OCI-LY7 (cell line): ENCODE measurements at regions not wholly inside any gene's neighbourhood (a gene's known extent, or its start where the extent isn't known, plus 50 kb on each side); places are given as distances from the start of the nearest gene placed in this dataset.
A peak's percentile ranks its signal among the peaks of the same experiment; 100 is the strongest.

Source experiments
- BruUV-seq: library from RNA; stranded (reverse); fragments of 400-500 nt; replicated peaks from 2 replicates; lab custom pipeline; 2021; lab: Mats Ljungman, UMichigan
- CTCF ChIA-PET: fragments of 300-600 bp; sonication (Branson Sonifier 250); formaldehyde crosslinking; loops from one replicate; lab custom pipeline; 2022; ENCODE audit warnings: antibody characterized with exemption; ENCODE audit not compliant: unreplicated experiment; lab: Charles Lee
- POLR2A ChIA-PET: fragments of 300-600 bp; sonication (Branson Sonifier 250); formaldehyde crosslinking; loops from one replicate; lab custom pipeline; 2022; ENCODE audit warnings: antibody characterized with exemption; lab: Charles Lee
- DNase-seq: peaks from one replicate; pipeline ENCODE4 v3.0.0-alpha.2; 2015; ENCODE audit warnings: low spot score
- H2AFZ ChIP-seq: fragments of 200-600 bp; sonication (generic), shearing (Covaris generic); 2 replicates; pipeline ENCODE4 v1.6.1; 2014; ENCODE audit warnings: mild to moderate bottlenecking, antibody characterized with exemption, low read length, moderate library complexity
- H3K27ac ChIP-seq: fragments of 200-600 bp; sonication (generic); 2 replicates; pipeline ENCODE4 v1.5.1; 2014; ENCODE audit warnings: mixed run types, low read depth, mild to moderate bottlenecking, moderate library complexity, low read length, inconsistent platforms; ENCODE audit not compliant: poor library complexity, severe bottlenecking
- H3K36me3 ChIP-seq: fragments of 200-600 bp; sonication (generic); 2 replicates; pipeline ENCODE4 v1.6.1; 2014; ENCODE audit warnings: mild to moderate bottlenecking, antibody characterized with exemption, low read length, moderate library complexity, mixed read lengths; ENCODE audit not compliant: insufficient read depth
- H3K4me1 ChIP-seq: fragments of 200-600 bp; sonication (generic); 2 replicates; pipeline ENCODE4 v1.5.1; 2014; ENCODE audit warnings: mild to moderate bottlenecking, low read length; ENCODE audit not compliant: insufficient read depth, poor library complexity, severe bottlenecking
- H3K4me2 ChIP-seq: fragments of 200-600 bp; sonication (generic); 2 replicates; pipeline ENCODE4 v1.6.1; 2014; ENCODE audit warnings: mild to moderate bottlenecking, low read length
- H3K4me3 ChIP-seq: fragments of 200-600 bp; sonication (generic); 2 replicates; pipeline ENCODE4 v1.5.1; 2014; ENCODE audit warnings: mild to moderate bottlenecking, low read depth, low read length; ENCODE audit not compliant: poor library complexity, severe bottlenecking
- H3K79me2 ChIP-seq: fragments of 200-600 bp; sonication (generic); 2 replicates; pipeline ENCODE4 v1.6.1; 2016; ENCODE audit warnings: low read depth, mild to moderate bottlenecking, low read length, moderate library complexity, mixed read lengths; ENCODE audit not compliant: insufficient read depth
- H3K9me2 ChIP-seq: fragments of 200-600 bp; sonication (generic); 2 replicates; pipeline ENCODE4 v1.6.1; 2016; ENCODE audit warnings: mild to moderate bottlenecking, low read length, mixed read lengths; ENCODE audit not compliant: insufficient read depth
- H3K9me3 ChIP-seq: fragments of 200-600 bp; sonication (generic); 2 replicates; pipeline ENCODE4 v1.6.1; 2014; ENCODE audit warnings: mild to moderate bottlenecking, mixed run types, low read length, mixed read lengths
- H4K20me1 ChIP-seq: fragments of 200-600 bp; sonication (generic); 2 replicates; pipeline ENCODE4 v1.6.1; 2014; ENCODE audit warnings: mild to moderate bottlenecking, antibody characterized with exemption, low read length, moderate library complexity, mixed read lengths; ENCODE audit not compliant: insufficient read depth
- CTCF ChIP-seq: fragments of 200-600 bp; sonication (generic); conservative IDR thresholded peaks from 2 replicates; pipeline ENCODE4 v1.5.1; 2014; ENCODE audit warnings: mild to moderate bottlenecking, antibody characterized with exemption, low read length, moderate library complexity, mixed read lengths
- EZH2phosphoT487 ChIP-seq: fragments of 200-600 bp; sonication (generic); IDR thresholded peaks from 2 replicates; pipeline ENCODE4 v1.6.1; 2018; ENCODE audit warnings: low read depth, borderline replicate concordance, mild to moderate bottlenecking, mixed run types, antibody characterized with exemption, low read length, moderate library complexity, mixed read lengths
- intact Hi-C: fragments of 100-400 bp; cut with micrococcal nuclease; formaldehyde crosslinking; loops from one replicate; pipeline ENCODE4 v1.10.0; 2022; ENCODE audit not compliant: unreplicated experiment

DNA sequence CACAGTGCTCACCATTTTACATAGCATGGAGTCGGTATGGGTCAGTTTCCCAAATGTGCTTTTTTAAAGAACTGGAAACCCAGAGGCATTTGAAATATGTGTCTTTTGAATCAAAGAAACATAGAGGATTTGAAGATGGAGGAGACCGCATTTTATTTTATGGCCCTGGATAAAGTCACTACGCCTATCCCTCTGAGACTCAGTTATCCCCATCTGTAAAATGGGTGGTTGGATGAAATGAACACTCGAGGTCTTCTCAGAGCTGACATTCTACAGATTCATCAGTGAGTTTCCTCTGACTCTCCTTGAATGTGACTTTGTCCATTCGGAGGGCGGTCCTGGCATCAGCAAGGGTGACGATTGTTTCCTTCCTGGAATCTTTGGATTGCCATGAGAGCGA is 135.1 kb downstream of the MIAT start:
- H2AFZ ChIP-seq = no peak overlapping the region

DNA sequence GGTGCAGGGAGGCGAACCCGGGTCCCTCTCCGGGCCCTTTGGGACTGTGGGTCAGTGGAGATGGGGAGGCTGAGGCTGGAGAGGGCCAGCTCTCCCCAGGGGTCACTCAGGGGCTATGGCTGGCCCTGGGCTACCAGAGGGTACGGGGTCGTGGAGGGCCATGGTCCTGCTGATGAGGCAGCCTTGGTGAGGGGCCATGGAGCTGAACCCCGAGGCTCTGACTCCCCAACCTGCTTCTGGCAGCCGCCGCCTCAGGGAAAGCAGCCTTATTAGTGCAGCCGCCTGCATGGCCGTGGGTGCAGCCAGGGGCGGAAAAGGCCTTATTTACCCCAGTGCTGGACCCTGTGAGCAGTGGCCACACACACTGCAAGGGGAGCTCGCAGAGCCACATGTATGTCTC is 139.4 kb downstream of the MIAT start:
- Histone ChIP-seq H3K79me2 (no peaks in the 10 kb centered on the region), H3K9me3 (no peaks in the 10 kb centered on the region), H3K36me3 (no peaks in the 10 kb centered on the region), H3K4me3 (no peak overlapping the region), H3K4me1 (no peaks in the 10 kb centered on the region), H2AFZ (no peak overlapping the region), H4K20me1 (no peaks in the 10 kb centered on the region), H3K4me2 (no peak overlapping the region), H3K27ac (no peak overlapping the region), H3K9me2 (no peaks in the 10 kb centered on the region)
- DNase-seq = no peak
- ChIA-PET POLR2A (no interaction called here), CTCF (no interaction called here)
- BruUV-seq = no TSS peak
- intact Hi-C loops = no loop called here
- no peak for TF ChIP-seq EZH2phosphoT487
- TF ChIP-seq CTCF = no peak

More for the DNA sequence above, 135.1 kb downstream of the MIAT start:
- no peak overlapping the region for H3K27ac ChIP-seq
- H4K20me1 ChIP-seq = no peaks in the 10 kb centered on the region
- intact Hi-C loops = no loop called here
- no peaks in the 10 kb centered on the region for H3K36me3 ChIP-seq
- H3K4me1 ChIP-seq = no peaks in the 10 kb centered on the region
- TF ChIP-seq CTCF (no peak), EZH2phosphoT487 (no peak)
- no peaks in the 10 kb centered on the region for H3K9me2 ChIP-seq
- CTCF ChIA-PET = no interaction called here
- BruUV-seq = no TSS peak
- no peak overlapping the region for H3K4me2 ChIP-seq
- H3K79me2 ChIP-seq = no peaks in the 10 kb centered on the region
- POLR2A ChIA-PET = no interaction called here
- no peak for DNase-seq
- no peak overlapping the region for H3K4me3 ChIP-seq
- no peaks in the 10 kb centered on the region for H3K9me3 ChIP-seq

DNA sequence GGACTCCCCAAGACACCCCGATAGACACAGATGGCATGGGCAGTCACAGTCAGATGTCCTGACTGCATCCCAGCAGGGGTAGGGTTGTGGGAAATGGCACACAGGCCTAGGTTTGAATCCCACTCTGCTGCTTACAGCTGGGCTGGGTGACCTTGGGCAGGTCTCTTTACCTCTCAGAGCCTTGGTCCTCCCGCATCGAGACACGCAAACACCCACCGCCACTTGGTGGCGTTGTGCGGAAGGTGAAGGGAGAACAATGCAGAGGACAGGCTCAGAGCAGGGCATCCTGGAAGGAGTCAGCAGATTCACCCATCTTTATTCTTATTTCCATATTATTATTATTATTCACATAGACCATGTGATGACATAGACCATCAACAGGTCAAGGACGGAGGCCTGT is 140.5 kb downstream of the MIAT start:
- H3K4me1 ChIP-seq = no peaks in the 10 kb centered on the region
- H4K20me1 ChIP-seq = no peaks in the 10 kb centered on the region
- no peak overlapping the region for H2AFZ ChIP-seq
- no peak overlapping the region for H3K4me2 ChIP-seq
- H3K9me2 ChIP-seq = no peaks in the 10 kb centered on the region
- DNase-seq = peak; percentile 22
- intact Hi-C loops = no loop called here
- H3K36me3 ChIP-seq = no peaks in the 10 kb centered on the region
- TF ChIP-seq CTCF (peak; percentile 68), EZH2phosphoT487 (no peak)
- H3K27ac ChIP-seq = no peak overlapping the region
- no peak overlapping the region for H3K4me3 ChIP-seq
- no TSS peak for BruUV-seq
- H3K9me3 ChIP-seq = no peaks in the 10 kb centered on the region
- ChIA-PET POLR2A (no interaction called here), CTCF (no interaction called here)
- no peaks in the 10 kb centered on the region for H3K79me2 ChIP-seq
